ENCODE measurements at regions not wholly inside any gene's neighbourhood (a gene's known extent, or its start where the extent isn't known, plus 50 kb on each side); places are given as distances from the start of the nearest gene placed in this dataset.

GRCh38 chr5:57859626-57860025 lies 377.0 kb upstream of the ACTBL2 start:
- DNase-seq = no peak

- no peak for DNase-seq
Measured at GRCh38 chr5:57858905-57859304, 376.3 kb upstream of the ACTBL2 start.

- DNase-seq = no peak
Measured at GRCh38 chr5:57857696-57858095, 375.1 kb upstream of the ACTBL2 start.

- DNase-seq = no peak
Measured at GRCh38 chr5:57855831-57856230, 373.2 kb upstream of the ACTBL2 start.

GRCh38 chr5:57853929-57854697 lies 371.5 kb upstream of the ACTBL2 start:
- DNase-seq = peak; percentile 8

GRCh38 chr5:57850109-57850508 lies 367.5 kb upstream of the ACTBL2 start:
- DNase-seq = peak; percentile 3

- DNase-seq = peak; percentile 65
Measured at GRCh38 chr5:57845025-57845424, 362.4 kb upstream of the ACTBL2 start.

GRCh38 chr5:57844410-57844809 lies 361.8 kb upstream of the ACTBL2 start:
- DNase-seq = no peak

- peak; percentile 1 for DNase-seq
Measured at GRCh38 chr5:57843059-57843367, 360.4 kb upstream of the ACTBL2 start.

GRCh38 chr5:57842364-57843058 lies 359.9 kb upstream of the ACTBL2 start:
- no peak for DNase-seq

GRCh38 chr5:57841676-57842363 lies 359.2 kb upstream of the ACTBL2 start:
- no peak for DNase-seq

- no peak for DNase-seq
Measured at GRCh38 chr5:57839437-57840079, 356.9 kb upstream of the ACTBL2 start.

GRCh38 chr5:57839025-57839424 lies 356.4 kb upstream of the ACTBL2 start:
- no peak for DNase-seq

GRCh38 chr5:57836921-57837320 lies 354.3 kb upstream of the ACTBL2 start:
- DNase-seq = no peak

GRCh38 chr5:57836331-57836730 lies 353.7 kb upstream of the ACTBL2 start:
- DNase-seq = no peak

GRCh38 chr5:57834829-57835608 lies 352.4 kb upstream of the ACTBL2 start:
- DNase-seq = peak; percentile 5

- no peak for DNase-seq
Measured at GRCh38 chr5:57833489-57833888, 350.9 kb upstream of the ACTBL2 start.

- DNase-seq = peak; percentile 78
Measured at GRCh38 chr5:57832875-57833274, 350.3 kb upstream of the ACTBL2 start.

GRCh38 chr5:57831932-57832331 lies 349.3 kb upstream of the ACTBL2 start:
- DNase-seq = no peak

GRCh38 chr5:57831090-57831489 lies 348.5 kb upstream of the ACTBL2 start:
- no peak for DNase-seq

GRCh38 chr5:57828221-57828620 lies 345.6 kb upstream of the ACTBL2 start:
- no peak for DNase-seq

GRCh38 chr5:57825031-57825686 lies 342.5 kb upstream of the ACTBL2 start:
- no peak for DNase-seq

All from DMS79 treated with DMSO at 0.1 percent for 48 hours (cell line).